Pancreas (tissue), 10 donors: ENCODE measurements at regions not wholly inside any gene's neighbourhood (a gene's known extent, or its start where the extent isn't known, plus 50 kb on each side); places are given as distances from the start of the nearest gene placed in this dataset.

Experiments used
- ATAC-seq, 4 donors: fragments of 200-7000 bp; cut with Tn5 transposase; one replicate each; pipeline versions ENCODE4 v1.8.0 to v1.9.1; 2020; ENCODE audit warnings: mild to moderate bottlenecking in 4 of 4, moderate library complexity in 4 of 4
- DNase-seq, 6 donors: peaks; one replicate each; pipeline ENCODE4 v3.0.0-alpha.2; 2020
- FAIRE-seq: peaks from 2 replicates; lab custom pipeline; 2012; peaks lifted over from hg19 to GRCh38; lab: Jason Lieb, UNC
- H3K27ac ChIP-seq, 4 donors: fragments of 200-600 bp; sonication (generic); 1 replicate in 3 of 4; 2 replicates in 1 of 4; pipeline versions ENCODE4 v1.5.0 to v1.8.0; 2020
- H3K27me3 ChIP-seq, 4 donors: fragments of 200-600 bp; one replicate each; pipeline ENCODE4 v1.8.0; 2021
- H3K36me3 ChIP-seq, 3 donors: fragments of 200-600 bp; sonication (generic) in 1 of 3; one replicate each; pipeline versions ENCODE4 v1.5.0 to v1.8.0; 2020 to 2021
- H3K4me1 ChIP-seq, 3 donors: fragments of 200-600 bp; one replicate each; pipeline ENCODE4 v1.8.0; 2021
- H3K4me3 ChIP-seq, 4 donors: fragments of 200-600 bp; sonication (generic) in 2 of 4; one replicate each; pipeline versions ENCODE4 v1.5.0 to v1.8.0; 2020 to 2021
- H3K9me3 ChIP-seq, 4 donors: fragments of 200-600 bp; one replicate each; pipeline ENCODE4 v1.8.0; 2021
- CTCF ChIP-seq, 4 donors: fragments of 200-600 bp; sonication (generic) in 3 of 4; IDR thresholded peaks; one replicate each; pipeline versions ENCODE4 v1.5.0 to v1.8.0; 2021; ENCODE audit warnings: antibody characterized with exemption in 4 of 4
- WGBS, 2 donors: extraction: QIAGEN DNeasy Blood & Tissue Kit; methylation state at CpG; one replicate each; pipeline ENCODE4 v1.1.7; 2013; 5-methylcytosine and 5-hydroxymethylcytosine counted together
- intact Hi-C, 3 donors: fragments of 100-400 bp; cut with DNase I; formaldehyde crosslinking; loops; one replicate each; pipeline versions ENCODE4 v1.11.1 to v1.14.2; 2022
- donor health status: healthy with polysubstance abuse.
- donor health status: DM: no; HTN: no; CAD: no; lungs with moderate emphysema.
- donor health status: DM: no; HTN: no; CAD: no.
- donor health status: control.
- donor health status: control.
- donor health status: Bipolar disorder and iron deficiency.
- donor health status: DM: yes; HTN: yes; CAD: no.
- donor health status: DM: no; HTN: no; CAD: no.
- donor health status: DM: no; HTN: no; CAD: no.
- donor health status: DM: yes; HTN: yes; CAD: no.

DNA sequence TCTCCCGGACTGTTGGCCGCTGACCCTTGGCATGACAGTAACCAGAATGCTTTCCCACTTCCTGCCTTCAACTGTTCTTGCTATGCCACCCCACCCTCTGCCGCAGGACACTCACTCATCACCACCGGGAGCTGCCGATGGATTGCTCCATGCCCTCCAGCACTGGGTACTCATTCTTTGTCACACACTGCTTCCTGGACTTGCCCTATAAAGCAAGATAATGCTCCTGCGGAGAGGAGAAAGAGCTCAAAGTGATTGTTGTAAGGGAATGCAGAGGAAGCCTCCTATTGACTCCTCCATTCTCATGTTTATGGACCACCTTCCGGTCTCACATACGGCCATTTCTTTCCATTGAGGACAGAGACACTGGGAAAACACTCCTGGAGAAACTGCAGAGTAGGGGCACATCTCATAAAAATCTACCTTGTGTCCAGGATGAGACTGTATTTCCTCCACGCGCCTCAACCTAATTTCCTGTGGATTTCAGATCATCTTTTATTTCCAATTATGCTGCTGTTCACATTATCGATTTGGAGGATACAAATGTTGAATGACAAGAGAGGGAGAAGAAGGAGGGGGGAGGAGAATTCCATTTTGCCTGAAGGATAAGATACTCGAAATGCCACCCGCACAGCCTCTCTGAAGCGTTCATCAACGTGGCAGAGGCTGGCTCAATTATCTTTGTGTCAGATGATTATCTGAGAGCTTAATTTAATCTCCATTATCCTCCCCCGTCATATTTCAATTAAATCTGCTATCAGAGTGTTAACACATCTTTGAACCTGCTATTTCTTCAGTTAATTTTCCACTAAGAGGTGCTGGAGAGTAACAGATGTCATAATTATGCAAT lies 486.1 kb upstream of the SALL1 start:
- WGBS, 2 donors: 34 to 38% methylated on average over 16 of the region's 16 CpGs
- H3K4me1 ChIP-seq: no peaks in the 10 kb centered on the region

GRCh38 chr16:51635181-51635580 lies 484.1 kb upstream of the SALL1 start:
- no peak for ATAC-seq
- no peak for FAIRE-seq
- no peaks in the 10 kb centered on the region for H3K36me3 ChIP-seq
- no peak overlapping the region for H3K27ac ChIP-seq
- no peak overlapping the region for H3K4me3 ChIP-seq
- no peak for DNase-seq
- no peaks in the 10 kb centered on the region for H3K4me1 ChIP-seq
- H3K27me3 ChIP-seq: no peaks in the 10 kb centered on the region
- H3K9me3 ChIP-seq: no peaks in the 10 kb centered on the region
- intact Hi-C loops: no loop called here
- no peak for TF ChIP-seq CTCF (IDR thresholded peaks at IDR 0.05)
- WGBS, 2 donors: 14 to 20% methylated on average over 4 of the region's 4 CpGs

More for the DNA sequence above, 486.1 kb upstream of the SALL1 start:
- no peaks in the 10 kb centered on the region for H3K9me3 ChIP-seq
- FAIRE-seq (no peak), ATAC-seq (no peak), DNase-seq (no peak)
- H3K4me3 ChIP-seq: no peak overlapping the region
- intact Hi-C loops: no loop called here
- H3K27ac ChIP-seq: no peak overlapping the region
- H3K36me3 ChIP-seq: no peaks in the 10 kb centered on the region
- no peak for TF ChIP-seq CTCF (IDR thresholded peaks at IDR 0.05)
- no peaks in the 10 kb centered on the region for H3K27me3 ChIP-seq

- DNase-seq (no peak), ATAC-seq (no peak), FAIRE-seq (no peak)
- H3K27ac ChIP-seq: no peak overlapping the region
- intact Hi-C loops: no loop called here
- no peak overlapping the region for H3K4me3 ChIP-seq
- H3K4me1 ChIP-seq: no peaks in the 10 kb centered on the region
- no peaks in the 10 kb centered on the region for H3K9me3 ChIP-seq
- H3K27me3 ChIP-seq: no peaks in the 10 kb centered on the region
- H3K36me3 ChIP-seq: no peaks in the 10 kb centered on the region
- 42 to 48% methylated on average over 4 of the region's 4 CpGs for WGBS, 2 donors
- no peak for TF ChIP-seq CTCF (IDR thresholded peaks at IDR 0.05)
Measured at GRCh38 chr16:51630076-51630475, 479.0 kb upstream of the SALL1 start.

- FAIRE-seq: no peak
- H3K36me3 ChIP-seq: no peaks in the 10 kb centered on the region
- H3K4me3 ChIP-seq: no peak overlapping the region
- no peaks in the 10 kb centered on the region for H3K27me3 ChIP-seq
- H3K9me3 ChIP-seq: no peaks in the 10 kb centered on the region
- 71 to 83% methylated on average over 3 of the region's 3 CpGs for WGBS, 2 donors
- H3K4me1 ChIP-seq: no peaks in the 10 kb centered on the region
- intact Hi-C loops: no loop called here
- H3K27ac ChIP-seq: no peak overlapping the region
- DNase-seq: no peak
- ATAC-seq: no peak
- no peak for TF ChIP-seq CTCF (IDR thresholded peaks at IDR 0.05)
Measured at GRCh38 chr16:51629576-51629975, 478.5 kb upstream of the SALL1 start.

DNA sequence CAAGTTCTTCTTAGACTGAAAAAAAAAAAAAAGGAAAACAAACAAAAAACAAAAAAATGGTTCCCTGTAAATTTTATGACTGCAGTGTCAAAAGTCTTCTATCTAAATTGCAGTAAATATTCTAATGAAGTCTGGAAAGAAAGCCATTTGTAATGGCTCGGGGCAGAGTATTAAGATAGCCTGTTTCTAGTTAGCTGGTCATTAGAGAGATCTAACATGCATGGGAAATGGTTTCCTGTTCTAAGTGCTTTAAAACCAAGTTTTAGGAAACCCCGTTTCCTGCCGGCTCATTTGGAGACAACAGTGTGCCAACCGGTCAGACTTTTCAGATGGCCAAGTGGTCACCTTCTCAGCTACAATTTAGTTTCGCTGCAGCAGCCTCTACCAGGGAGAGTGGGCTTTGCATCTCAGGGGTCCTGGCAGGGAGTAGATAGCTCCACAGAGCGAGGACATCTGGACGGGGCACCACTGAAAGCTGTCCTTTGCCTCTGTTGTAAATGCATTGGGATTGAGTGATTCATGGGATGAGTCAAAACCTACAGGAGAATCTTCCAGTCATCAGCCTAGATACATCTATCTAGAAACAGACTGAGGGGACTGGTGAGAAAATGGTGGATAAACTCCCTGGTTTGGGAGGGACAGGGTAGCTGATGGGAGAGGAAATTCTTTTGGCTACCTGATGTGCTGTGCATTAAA lies 473.2 kb upstream of the SALL1 start:
- Histone ChIP-seq H3K27ac (no peak overlapping the region), H3K36me3 (no peaks in the 10 kb centered on the region), H3K4me1 (no peaks in the 10 kb centered on the region), H3K9me3 (no peaks in the 10 kb centered on the region), H3K27me3 (no peaks in the 10 kb centered on the region), H3K4me3 (no peak overlapping the region)
- 59 to 79% methylated on average over 7 of the region's 7 CpGs for WGBS, 2 donors
- no peak for FAIRE-seq
- no peak for DNase-seq
- no peak for ATAC-seq
- no peak for TF ChIP-seq CTCF (IDR thresholded peaks at IDR 0.05)
- intact Hi-C loops: no loop called here
